ENCODE measurements at regions not wholly inside any gene's neighbourhood (a gene's known extent, or its start where the extent isn't known, plus 50 kb on each side); places are given as distances from the start of the nearest gene placed in this dataset.

DNA sequence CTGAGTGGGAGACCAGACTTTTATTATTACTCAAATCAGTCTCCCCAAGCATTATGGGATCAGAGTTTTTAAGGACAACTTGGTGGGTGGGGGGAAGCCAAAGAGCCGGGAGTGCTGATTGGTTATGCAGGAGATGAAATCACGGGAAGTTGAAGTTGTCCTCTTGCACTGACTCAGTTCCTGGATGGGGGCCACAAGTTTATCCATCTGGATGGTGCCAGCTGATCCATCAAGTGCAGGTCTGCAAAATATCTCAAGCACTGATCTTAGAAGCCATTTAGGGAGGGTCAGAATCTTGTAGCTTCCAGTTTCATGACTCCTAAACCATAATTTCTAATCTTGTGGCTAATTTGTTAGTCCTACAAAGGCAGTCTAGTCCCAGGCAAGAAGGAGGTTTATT, 53.5 kb upstream of the LMO1 start:
- Histone ChIP-seq H3K4ac (ENCODE audit: low read depth, low read length) (no peak overlapping the region), H3K23ac (ENCODE audit: insufficient read length, low read depth, low read length) (no peak overlapping the region), H2BK120ac (ENCODE audit: low read depth, low read length, poor library complexity, severe bottlenecking) (no peak overlapping the region), H2BK12ac (ENCODE audit: insufficient read length, low read depth, low read length) (no peak overlapping the region), H3K79me2 (ENCODE audit: insufficient read depth, low read length) (no peaks in the 10 kb centered on the region), H3K79me1 (ENCODE audit: insufficient read depth, low read depth, low read length, poor library complexity, severe bottlenecking) (no peaks in the 10 kb centered on the region), H3K23me2 (ENCODE audit: insufficient read length, low read depth, low read length, poor library complexity, severe bottlenecking) (no peaks in the 10 kb centered on the region), H2AK5ac (ENCODE audit: insufficient read length, low read length) (no peak overlapping the region), H3K4me2 (ENCODE audit: insufficient read depth, insufficient read length, low read length) (no peak overlapping the region), H2BK15ac (ENCODE audit: low read depth, low read length) (no peak overlapping the region), H3K27ac (ENCODE audit: insufficient read length, low read depth, low read length) (no peak overlapping the region), H3K18ac (ENCODE audit: insufficient read length, low read depth, low read length) (no peak overlapping the region), H2BK20ac (ENCODE audit: low read depth, low read length, poor library complexity, severe bottlenecking) (no peak overlapping the region), H4K8ac (replicated peaks; ENCODE audit: insufficient read length, low read depth, low read length) (no peak overlapping the region), H2AFZ (ENCODE audit: low read length) (no peak overlapping the region), H3T11ph (ENCODE audit: low read length) (no peak overlapping the region), H4K5ac (ENCODE audit: insufficient read length, low read depth, low read length) (no peak overlapping the region), H4K20me1 (ENCODE audit: control insufficient read depth, insufficient read depth, insufficient read length) (no peaks in the 10 kb centered on the region), H3K14ac (ENCODE audit: insufficient read depth, low read length) (no peak overlapping the region), H3K56ac (ENCODE audit: insufficient read length, low read depth, low read length) (no peak overlapping the region), H3K9ac (ENCODE audit: extremely low read depth, insufficient read length, low read length) (no peak overlapping the region), H3K4me1 (ENCODE audit: insufficient read depth, low read length) (no peaks in the 10 kb centered on the region), H2BK5ac (ENCODE audit: insufficient read length, low read length) (no peak overlapping the region), H3K9me3 (ENCODE audit: control insufficient read depth, low read depth, low read length) (no peaks in the 10 kb centered on the region), H3K27me3 (ENCODE audit: insufficient read depth, low read length) (no peaks in the 10 kb centered on the region), H4K91ac (ENCODE audit: insufficient read length, low read depth, low read length) (no peak overlapping the region)
- no peak for TF ChIP-seq CTCF (conservative IDR thresholded peaks at IDR 0.05)
- WGBS (ENCODE audit: extremely low coverage, insufficient read length, low lambda C conversion rate): no CpG with 5 or more reads among the region's 2 CpGs
- no peak for DNase-seq
- no peak overlapping the region for H3K4me3 Mint-ChIP-seq
- H3K27ac Mint-ChIP-seq: no peak overlapping the region
- peaks cover 17% of the 10 kb centered on the region for H3K27me3 Mint-ChIP-seq (ENCODE audit: low read depth)
- H3K36me3 Mint-ChIP-seq (ENCODE audit: insufficient read depth in 1 of 3, low read depth in 3 of 3): no peaks in the 10 kb centered on the region; a peak in 1 of 7 replicates
- no peaks in the 10 kb centered on the region; a peak in 2 of 5 replicates for H3K9me3 Mint-ChIP-seq
- H3K4me1 Mint-ChIP-seq: peaks cover 9% of the 10 kb centered on the region in 2 experiments

Measured in H9 (cell line).